Kidney glomerular epithelial cell (primary cell): ENCODE measurements at regions not wholly inside any gene's neighbourhood (a gene's known extent, or its start where the extent isn't known, plus 50 kb on each side); places are given as distances from the start of the nearest gene placed in this dataset.

Experiments
- DNase-seq: peaks from one replicate; lab custom pipeline; 2025; lab: John Stamatoyannopoulos, UW

DNA sequence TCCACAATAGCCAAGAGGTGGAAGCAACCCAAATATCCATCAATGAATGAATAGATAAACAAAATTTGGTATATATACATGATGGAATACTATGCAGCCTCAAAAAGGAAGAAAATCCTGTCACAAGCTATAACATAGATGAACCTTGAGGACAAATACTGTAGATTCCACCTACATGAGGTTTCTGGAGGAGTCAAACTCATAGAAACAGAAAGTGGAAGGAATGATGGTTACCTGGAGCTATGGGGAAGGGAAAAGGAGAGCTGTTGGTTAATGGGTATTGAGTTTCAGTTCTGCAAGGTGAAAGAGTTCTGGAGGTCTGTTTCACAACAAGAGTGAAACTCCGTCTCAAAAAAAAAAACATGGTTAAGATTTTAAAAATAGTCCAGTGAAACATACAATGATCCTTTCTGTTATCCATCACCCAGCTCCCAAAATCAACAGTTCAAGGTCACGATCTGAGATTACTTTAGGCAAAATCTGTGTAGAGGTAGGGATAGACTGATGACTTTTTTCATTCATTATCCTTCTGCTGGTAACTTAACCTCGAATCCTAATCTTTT is 80.8 kb upstream of the HNRNPU start:
- DNase-seq: no peak

DNA sequence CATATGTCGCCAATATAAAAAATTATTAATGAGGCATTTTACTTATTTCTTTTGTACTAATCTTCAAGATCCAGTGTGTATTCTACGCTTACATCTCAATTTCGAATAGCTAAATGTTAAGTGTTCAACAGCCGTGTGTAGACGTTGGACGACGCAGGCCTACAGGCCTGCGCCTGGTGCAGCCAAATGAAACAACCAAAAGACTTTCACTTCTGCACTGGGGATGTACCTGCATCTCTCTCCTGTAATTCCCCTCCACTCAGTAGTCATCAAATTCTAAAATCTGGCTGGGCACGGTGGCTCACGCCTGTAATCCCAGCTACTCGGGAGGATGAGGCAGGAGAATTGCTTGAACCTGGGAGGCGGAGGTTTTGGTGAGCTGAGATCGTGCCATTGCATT is 76.8 kb upstream of the HNRNPU start:
- DNase-seq: no peak

GRCh38 chr1:244937099-244937498 is 72.8 kb upstream of the HNRNPU start:
- DNase-seq: no peak

DNA sequence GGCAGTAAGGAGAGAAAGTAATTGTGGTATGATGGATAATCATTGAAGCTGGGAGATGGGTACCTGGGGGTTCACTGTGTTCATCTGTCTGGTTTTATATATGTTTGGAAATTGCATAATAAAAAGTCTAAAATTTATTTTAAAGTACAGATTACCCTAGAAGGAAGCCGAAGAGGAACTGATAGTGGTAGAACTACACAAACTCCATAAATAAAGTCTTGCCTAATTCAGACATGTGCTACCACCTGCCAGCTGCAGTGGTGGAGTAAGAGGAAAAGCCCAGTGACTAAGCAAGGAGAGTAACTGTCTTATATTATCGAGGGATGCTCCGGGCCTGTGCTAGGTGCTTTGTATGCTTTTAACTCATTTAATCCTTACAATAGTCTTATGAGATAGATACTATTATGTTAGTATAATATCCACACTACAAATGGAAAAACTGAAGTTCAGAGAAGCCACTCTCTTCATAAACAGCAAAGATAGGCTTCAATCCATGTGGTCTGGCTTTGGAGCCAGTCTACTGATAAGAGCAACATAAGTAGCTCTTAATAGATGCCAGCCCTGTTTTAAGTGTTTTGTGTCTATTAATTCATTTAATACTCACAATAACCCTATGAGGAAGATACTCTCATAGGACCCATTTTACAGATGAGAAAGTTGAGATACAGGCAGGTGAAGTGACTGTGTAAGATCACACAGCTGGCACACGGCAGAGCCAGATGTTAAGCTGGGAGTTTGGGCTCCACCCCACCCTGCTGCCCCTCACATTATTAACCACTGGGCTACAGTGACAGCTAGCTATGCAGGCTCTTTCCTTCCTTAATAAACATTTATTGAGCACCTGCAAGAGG is 56.8 kb upstream of the HNRNPU start:
- no peak for DNase-seq

- DNase-seq: no peak
These were observed 55.3 kb upstream of the HNRNPU start for GRCh38 chr1:244919320-244920282.

DNA sequence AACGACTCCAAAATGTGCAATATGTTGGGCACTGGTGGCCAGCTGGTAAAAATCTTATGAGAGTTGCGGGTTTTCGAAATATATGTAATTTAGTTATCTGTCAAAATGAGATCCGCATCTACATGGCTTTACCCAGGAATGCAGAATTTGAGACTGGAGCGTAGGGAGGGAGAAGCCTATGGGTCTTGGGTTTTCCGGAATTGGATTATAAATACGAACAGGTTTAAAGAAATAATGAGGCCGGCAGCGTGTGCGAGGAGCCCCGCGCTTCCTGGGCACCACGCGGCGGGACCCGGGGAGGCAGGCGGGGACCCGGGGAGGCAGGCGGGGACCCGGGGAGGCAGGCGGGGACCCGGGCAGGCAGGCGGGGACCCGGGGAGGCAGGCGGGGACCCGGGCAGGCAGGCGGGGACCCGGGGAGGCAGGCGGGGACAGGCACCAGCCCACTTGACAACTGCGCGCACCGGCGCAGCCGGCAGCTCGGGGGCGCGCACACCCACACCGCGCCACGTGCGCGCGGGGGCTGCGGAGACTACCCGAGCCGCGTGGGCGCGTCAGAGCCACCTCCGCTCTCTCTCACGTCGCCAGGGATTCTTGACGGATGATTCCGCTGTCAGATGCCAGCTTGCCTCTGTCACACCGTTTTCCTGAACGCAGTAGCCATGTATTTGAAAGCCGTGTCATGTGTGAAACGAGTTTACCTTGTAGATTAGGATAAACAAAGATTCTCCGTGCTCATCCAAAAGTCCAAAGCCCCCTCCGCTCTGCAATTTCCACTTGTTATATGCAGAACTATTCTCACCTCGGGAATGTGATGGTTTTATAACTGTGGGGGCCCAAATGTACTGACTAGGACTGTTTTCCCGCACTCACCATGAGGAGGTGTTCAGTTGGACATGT is 54.3 kb upstream of the HNRNPU start:
- no peak for DNase-seq

DNA sequence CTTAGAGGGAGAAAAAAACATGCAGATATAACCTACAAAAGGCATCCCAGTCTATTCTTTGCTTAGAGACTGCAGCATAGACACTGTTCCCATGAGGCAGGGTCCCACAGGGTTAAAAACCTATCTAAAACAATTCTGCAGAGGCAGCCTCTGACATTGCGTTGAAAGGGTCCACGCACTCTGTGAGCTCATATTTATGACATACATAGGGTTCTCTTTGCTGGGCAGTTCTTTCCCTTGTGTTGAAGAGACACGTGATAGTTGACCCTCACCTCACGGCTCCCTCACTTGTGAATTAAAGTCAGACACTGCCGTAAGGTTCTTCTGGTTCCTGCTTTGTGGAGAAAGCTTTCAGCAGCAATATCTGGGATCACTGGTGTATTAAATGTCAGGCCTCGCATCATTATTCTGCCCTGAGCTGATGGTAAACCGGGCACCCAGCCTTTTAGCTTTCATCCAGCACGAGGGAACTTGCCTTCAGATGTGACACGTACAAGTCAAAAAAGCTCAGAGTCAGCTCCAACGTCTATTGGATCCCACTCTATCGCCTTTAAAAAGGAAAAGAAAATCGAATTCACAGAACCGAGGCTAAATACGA is 52.8 kb upstream of the HNRNPU start:
- DNase-seq: no peak

DNA sequence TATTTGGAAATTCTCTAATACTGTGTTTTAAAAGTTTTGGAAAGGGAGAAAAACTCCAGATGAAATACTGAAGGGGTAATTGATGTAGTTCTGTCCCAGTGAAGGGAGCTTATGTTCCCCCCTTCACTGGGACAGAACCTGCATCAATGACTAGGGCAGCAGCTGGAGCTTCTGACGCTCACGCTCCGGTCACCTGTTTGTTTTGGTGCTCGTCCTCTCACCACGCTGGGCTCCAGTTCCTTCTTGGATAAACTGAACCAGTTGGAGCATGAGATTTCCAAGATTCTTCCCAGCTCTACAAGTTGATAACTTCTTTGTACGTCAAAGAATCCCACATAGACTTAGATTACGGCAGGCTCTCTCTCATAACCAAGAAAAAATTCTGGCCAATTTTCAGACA is 51.4 kb upstream of the HNRNPU start:
- no peak for DNase-seq

- no peak for DNase-seq
These were observed 50.4 kb upstream of the HNRNPU start for GRCh38 chr1:244914761-244915160.
